Superior temporal gyrus (tissue), 1 donor: ENCODE measurements at regions not wholly inside any gene's neighbourhood (a gene's known extent, or its start where the extent isn't known, plus 50 kb on each side); places are given as distances from the start of the nearest gene placed in this dataset.

Source experiments
- DNase-seq: peaks from one replicate; pipeline ENCODE4 v3.0.0-alpha.2; 2016; ENCODE audit errors: extremely low spot score

DNA sequence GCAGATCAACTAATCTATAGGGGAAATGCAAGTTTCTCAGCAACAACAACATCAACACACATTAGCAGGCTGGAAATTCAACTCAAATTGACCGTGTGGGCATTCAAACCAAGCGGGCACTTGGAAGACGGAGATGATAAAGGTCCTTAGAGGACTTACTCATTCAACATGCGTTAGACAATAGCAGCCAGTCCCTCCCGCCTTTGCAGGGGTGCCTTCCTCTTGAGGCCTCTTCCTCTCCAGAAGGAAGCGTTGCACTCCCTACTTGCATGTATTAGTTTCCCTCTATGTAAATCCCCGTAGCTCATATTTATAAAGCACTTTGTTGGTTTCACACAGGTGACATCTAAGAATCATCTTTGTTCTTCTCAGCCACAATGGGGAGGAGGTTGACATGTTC is 300.8 kb upstream of the STXBP5 start:
- no peak for DNase-seq

DNA sequence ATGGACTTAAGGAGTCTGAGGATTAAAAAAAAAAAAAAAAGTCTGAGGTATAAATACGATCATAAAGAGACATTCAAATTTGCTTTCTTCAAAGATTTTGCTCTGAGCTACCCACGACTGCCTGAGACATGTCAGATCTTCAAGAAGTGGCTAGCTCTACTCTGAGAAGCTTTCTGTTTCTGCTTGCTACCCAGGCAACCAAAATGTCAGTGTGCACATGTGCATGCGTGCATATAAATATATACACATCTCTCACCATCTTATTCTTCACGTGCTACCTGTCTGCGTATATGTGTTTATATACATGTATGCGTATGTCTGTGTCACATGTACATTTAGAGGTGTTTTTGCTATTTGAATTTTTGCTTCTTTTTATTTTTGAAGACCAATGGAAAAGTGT is 299.6 kb upstream of the STXBP5 start:
- DNase-seq: no peak

DNA sequence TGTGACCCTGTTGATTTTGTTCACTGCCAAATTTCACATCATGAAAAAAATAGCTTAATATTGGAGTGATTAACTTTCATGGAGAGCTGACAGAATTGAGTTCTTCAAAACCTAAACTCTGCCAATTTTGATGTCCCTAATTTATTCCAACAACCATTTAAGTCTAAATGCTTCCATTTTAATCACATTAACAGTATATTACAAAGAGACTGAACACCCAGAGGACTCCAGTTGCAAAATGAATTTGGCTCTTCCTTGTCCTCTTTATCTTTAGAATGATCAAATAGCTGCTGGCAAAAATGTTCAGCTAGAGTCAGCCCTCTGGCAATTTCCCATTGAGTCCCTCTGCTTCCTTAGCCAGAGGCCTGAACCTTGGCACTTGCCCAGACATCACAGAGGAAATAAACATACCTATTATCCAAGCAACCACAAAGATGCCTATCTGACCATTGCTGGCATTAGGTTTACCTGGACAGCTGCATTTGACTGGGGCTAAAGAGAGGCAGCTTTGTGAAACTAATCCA is 299.0 kb upstream of the STXBP5 start:
- DNase-seq: peak; percentile 39

DNA sequence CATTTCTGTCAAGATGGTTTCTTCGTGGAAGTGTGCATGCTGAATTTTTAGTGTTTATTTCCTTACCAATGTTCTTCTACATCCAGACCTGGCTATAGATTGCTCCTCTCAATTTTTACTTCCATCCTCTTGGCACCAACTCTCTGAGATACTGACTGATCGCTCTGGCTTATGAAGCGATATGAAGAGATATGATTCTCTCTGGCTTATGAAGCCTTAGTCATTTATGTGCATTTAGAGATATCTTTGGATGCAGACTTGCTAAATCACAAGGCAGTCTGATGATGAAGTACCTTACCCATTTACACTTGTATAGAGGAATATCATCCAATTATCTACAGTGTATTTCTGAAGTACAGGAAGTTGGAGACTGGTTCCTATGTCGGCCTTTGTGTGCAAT is 295.4 kb upstream of the STXBP5 start:
- no peak for DNase-seq

DNA sequence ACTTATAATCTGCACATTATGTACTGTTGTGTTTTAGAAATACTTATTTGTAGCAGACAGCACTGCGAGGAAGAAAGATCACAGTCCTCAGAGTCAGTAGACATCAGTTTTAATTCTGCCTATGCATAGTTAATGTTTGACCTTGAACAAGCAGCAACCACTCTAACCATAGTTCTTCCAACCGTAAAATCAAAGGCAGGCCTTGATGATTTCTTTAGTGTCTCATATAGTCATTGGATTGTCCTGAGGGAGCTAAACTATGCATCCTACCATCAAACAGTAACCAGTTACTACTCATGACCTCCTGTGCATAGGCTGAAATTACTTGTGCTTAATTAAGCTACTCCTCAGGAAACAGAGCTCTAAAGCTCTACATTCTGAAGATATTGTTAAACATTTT is 294.8 kb upstream of the STXBP5 start:
- DNase-seq: no peak

DNA sequence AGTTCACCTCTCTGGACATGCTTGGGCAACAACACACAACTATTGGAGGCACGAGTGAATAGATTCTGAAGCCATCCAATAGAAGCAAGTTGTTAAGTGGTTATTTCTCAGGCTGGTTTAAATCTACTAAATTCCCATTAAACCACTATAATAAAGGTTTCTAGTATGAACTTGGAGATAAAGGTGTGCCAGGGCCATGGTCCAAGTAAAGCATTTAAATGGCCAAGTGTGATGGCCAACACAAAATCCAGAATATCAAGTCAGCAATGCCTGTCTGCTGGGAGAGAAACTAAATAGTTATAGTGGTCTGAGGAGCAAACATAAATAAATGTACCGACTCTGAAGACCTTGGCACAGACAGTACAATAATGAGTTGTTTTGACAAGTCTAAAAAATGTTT is 294.3 kb upstream of the STXBP5 start:
- no peak for DNase-seq

DNA sequence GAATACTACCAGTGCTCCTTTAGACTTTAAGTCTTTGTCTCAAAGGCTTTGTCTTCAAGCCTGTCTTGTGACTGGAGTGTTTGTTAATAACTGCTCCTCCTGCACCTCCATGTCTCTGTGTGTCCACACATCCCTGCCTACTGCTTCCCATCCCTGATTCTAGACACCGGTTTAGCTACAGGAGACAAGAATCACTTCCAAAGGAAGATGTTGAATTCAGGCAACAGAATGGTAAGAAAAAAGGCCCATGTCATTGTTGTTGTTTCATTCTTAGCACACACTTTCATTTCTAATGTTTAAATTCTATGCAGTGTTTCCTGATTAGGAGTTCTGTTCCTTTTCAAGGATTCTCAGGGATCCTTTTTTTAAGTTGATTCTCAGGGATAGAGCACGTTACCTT is 293.6 kb upstream of the STXBP5 start:
- no peak for DNase-seq

DNA sequence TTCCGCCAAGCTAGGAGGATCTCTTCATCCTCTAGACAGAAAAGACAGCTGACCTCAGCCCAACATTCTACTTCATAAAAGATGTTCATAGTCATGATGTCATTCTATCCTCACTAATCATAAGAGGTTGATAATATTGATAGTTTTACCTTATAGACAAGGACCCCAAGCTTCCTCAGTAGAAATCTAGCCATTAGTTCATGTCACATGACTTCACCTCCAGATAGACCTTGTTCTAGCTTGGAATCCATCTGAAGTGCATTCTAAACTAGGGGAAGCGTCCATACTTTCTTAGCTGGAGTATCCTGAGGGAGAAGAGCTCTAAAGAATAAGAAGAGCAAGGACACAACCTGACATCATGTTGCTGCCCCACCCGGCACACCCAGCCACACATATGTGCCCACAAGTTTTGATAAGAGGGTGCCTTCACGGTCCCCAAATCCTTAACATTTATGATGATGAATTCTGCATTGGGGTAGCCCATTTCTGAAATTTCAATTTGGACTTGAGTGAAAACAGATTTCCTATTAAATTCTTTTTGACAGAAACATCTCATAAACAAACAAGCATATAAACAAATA is 292.5 kb upstream of the STXBP5 start:
- DNase-seq: no peak

DNA sequence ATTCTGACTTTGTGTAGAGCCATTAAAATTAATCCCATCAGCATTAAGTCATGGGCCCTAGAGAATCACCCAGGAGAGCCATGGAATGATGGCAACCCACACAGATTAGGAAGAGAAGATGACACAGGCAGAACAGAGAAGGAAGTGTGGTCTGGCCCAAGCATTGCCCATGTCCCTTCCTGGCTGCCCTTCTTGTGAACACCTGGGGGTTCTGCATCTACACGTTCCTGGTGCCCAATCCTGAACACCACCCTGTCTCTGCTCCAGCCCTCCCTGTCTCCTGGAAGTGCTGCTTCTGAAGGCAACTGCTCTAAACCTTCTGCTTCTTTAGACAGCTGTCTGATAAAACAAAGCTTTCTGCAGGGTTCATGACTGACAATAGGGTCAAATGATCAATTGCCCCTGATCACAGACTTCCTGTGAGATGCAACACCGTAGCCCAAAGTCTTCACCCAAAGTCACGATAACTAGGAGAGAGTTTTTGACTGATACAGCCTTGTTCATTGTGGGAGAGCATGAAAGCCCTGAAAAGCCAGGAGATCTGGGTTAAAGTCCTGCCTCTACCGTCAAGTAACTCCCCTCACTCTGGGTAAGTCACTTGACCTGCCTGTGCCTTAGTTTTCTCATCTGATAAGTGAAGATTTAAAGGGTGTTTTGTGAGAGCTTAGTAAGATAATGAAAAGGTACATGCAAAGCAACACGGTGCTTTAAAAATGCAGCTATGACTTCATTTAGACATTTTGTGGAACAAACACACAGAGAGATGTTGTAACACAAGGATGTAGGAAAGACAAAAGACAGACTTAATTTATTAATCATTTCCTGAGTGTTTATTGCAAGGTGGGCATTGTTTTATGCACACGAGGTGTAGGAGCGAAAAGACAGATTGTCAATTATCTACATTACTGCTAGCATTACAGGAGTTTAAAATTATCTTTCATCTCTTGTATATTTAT is 291.2 kb upstream of the STXBP5 start:
- DNase-seq: peak; percentile 28

DNA sequence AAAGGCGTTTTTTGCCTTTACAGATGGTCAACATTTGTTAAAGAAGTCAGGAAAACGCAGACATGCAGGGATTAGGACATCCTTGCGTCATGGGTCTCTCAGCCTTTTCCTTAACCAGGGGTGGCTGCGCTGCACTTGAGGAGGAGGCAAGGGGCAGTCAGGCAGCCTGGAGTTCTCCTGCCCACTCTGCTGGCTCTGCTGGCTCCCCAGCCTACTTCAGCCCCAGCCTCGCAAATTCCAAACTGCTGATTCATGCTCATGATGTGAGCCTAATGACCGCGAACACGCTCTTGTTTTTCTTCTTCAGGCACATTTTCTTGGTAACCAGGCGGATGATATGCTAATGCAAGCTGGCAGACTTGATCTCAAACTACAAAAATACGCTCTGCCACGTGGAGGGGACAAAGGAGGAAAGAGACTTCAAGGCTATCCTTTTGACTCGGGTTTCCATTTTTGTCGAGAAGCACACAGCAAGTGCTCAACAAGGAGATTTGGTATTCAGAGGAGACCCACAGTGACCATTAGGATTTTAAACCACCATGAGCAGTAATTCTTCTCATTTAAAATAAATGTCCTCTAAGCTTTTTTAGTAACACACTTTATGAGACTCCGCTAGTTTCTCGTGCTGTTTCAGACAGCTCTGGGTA is 290.3 kb upstream of the STXBP5 start:
- DNase-seq: peak; percentile 56

DNA sequence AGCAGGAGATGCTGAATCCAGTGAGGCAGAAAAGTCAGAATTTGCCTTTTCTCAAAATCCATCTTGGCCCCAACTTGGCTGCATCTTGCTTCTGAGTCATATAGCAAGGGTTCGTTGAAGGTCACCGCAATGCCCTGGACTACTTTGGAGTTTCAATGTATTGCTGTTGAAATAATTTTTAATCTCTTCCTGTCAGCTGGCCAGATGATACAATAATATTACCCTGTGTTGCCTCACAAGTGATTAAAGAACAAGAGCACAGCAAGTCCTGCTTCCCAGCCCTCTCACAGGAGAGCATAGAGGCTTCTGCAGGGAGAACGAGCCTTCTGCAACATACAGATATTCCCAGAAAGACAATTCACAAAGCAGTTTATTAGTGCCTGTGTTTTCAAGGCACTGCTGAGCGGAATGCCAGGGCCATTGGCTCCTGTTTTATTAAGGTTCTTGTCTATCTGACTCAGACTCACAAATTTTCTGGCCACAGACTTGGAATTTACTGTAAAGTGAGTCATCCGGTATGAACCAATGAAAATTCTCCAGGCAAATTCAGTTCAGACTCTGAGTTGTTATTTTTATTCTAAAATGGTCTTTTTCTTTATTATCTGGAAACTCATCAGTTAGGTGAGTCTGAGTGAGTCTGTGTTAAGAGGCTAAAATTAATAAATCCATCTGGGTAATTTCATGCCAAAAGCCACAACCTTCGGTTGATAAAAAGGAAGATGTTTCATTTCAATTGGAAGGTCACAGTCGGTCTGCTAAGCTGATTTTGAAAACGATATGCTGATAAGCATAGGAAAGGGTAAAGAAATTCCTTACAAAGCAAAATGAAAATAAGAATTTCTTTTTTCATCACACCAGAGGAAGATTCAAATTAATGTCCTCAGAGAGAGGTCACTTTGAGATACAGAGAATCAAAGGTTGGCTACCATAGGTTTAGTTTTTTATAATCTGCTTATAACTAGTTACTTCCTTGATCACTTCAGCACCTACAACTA is 289.4 kb upstream of the STXBP5 start:
- peak; percentile 45 for DNase-seq

DNA sequence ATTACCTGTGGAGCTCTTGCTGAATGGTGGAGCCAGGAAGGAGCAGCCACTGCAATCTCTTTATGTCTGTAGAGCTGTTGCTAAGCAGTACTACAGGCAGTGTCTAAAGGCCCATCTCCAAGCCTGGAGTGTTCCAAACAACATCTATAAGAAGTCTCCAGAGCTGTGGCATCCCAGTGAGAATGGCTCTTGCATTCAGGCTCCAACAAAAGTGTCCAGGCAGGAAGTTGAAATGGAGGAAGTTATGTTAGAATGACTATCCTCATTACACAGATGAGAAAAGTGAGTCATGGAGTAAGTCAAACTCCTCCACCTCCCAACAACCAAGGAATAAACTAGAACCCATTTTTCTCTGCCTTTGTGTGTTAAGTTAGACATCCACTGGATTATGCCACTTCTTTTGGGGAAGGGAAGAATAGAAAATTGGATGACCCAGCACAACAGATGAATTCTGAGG is 288.5 kb upstream of the STXBP5 start:
- DNase-seq: no peak

DNA sequence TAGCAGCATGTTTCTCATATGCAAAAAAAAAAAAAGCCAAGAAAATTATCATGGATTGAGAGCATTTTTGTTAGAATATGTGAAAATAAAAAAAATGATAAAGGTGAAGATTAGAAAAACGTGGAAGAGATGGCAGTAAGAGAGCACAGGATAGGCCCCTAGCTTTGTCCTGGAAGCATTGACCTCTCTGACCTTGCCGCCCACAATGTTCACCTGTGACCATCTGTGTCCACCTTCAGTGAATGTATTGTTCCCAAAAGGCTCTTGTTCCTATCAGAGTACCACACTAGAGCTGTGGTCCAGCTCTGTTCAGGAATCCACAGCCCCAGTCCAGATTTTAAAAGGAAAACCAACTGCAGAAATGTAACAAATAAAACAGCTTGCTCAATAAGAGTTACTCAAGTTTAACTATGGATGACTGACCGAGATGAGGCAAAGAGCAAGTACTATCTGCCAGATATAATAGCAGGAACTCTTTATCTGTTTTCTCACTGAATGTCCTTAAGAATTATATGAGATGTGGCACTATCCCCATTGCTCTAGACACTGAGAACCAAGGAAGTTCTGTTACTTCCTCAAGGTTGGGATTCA is 287.7 kb upstream of the STXBP5 start:
- DNase-seq: no peak

DNA sequence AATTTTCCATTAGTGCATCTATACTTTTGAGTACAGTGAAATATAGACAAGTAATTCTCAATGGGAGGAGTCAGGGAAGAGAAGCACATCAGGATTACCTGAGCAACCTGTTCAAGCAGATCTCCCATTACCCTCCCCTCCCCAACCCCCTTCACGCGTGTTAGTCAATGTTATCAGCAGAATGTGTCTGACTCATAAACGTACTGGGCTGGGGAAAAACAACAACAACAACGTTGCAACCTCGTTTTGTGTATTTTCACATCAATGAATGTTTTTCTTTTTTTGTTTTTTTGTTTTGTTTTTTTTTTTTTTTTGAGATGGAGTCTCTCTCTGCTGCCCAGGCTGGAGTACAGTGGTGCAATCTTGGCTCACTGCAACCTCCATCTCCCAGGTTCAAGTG is 287.0 kb upstream of the STXBP5 start:
- no peak for DNase-seq

DNA sequence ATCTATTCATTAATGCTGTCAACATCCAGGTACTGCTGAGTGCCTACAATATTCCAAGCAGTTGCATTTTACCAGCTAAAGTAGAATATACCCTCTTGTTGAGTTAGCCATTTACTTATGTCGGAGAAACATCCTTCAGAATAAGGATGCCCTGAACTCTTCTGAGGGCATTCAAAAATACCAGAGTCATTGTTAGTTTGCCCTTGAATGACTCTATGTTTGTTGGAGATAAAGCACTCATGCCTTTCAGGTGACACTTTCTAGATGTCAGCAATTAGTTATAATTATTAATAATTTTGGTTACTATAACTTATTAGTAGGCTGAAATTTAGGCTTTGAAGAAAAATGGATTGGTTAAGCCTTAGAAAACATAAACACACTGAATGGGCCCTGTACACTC is 286.2 kb upstream of the STXBP5 start:
- no peak for DNase-seq

DNA sequence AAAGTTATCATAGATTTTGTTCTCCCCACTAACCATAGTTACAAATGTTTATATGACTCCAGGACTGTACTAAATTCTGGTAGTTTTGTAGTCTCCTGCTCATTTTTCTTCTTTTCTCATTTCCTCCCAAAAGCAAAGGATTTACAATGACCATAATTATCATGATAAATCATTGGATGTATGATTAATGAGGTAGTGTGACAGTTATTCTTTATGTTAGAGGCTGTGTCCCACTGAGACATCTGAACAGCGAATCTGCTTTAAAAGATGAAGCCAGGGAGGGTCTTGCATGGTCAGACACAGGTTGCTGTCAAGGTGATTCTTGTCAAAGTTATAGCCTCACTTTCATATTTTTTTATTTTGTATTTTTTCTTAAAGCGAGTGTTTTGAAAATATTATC is 285.2 kb upstream of the STXBP5 start:
- no peak for DNase-seq

DNA sequence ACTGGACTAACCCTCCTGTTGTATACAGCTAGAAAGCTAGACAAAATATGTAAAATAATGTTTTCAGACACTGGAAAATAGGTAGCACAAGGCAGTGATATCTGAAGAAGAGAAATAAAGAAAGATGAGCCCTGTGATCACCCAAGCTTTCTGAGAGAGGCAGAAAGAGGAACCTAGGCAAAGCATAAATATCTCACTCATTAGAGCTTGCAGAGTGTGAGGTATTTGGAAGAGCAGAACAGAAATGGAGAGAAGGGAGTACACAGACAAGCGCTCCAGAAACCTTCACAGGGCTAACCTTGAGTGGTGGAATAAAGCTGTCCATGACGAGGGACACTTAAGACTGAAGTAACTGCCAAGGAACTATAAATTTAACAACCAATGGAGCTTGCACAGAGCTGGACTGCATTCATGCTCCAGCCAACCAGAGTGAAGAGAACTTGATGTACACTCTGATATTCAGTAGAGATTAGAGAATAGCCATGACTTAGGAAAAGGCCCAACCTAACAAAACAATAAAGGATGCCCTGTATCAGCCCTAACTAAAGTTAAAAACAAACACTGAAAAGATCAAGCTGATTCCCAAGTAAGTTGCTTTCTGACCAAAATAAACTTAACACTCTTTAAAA is 280.9 kb upstream of the STXBP5 start:
- DNase-seq: no peak

DNA sequence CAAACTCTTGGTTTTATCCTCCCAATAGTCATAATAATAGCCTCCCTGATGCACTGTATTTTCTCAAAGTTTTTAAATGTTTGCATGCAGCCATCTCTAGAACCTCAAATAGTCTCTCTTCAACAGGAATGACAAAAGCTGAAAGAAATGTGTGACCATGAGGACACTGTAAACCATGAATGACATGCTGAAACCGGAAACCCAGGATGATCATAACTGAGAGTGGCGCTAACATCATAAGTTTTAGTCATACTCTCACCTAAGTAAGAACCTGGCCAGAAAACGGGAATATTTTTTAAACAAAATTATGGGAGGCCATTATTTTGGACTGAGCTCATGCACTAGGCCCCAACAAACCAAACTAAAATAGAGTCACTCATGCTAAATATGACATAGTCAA is 278.4 kb upstream of the STXBP5 start:
- DNase-seq: no peak

DNA sequence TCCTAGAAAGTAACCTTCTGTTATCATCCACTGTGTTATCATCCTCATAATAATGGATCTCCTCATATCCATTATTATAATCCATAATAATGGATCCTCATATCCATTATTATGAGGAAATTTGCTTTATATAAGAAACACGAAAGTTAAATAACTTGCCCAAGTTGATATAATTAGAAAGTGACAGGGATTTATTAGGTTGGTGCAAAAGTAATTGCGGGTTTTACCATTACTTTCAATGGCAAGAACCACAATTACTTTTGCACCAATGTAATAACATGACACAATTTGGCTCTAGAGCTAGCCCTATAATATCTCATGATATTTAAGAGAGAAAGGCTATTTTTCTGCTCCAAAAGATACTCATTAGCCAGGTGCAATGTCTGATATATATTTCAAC is 275.7 kb upstream of the STXBP5 start:
- DNase-seq: no peak

DNA sequence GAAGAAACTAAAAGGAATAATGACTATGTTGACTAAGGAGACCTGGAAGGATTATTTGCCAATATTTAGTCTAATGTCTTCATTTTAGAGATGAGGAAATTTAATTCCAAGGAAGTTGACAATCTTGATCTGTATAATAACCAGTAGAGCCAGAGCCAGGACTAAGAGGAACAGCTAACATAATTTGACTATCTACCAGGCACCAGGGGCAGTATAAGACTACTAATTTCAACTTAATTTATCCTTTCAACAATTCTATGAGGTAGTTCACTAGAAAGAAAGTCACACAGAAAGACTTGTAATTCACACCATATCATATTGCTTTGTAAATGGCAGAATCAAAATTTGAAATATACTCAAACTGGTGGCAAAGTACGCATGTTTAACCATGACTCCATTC is 273.0 kb upstream of the STXBP5 start:
- no peak for DNase-seq

DNA sequence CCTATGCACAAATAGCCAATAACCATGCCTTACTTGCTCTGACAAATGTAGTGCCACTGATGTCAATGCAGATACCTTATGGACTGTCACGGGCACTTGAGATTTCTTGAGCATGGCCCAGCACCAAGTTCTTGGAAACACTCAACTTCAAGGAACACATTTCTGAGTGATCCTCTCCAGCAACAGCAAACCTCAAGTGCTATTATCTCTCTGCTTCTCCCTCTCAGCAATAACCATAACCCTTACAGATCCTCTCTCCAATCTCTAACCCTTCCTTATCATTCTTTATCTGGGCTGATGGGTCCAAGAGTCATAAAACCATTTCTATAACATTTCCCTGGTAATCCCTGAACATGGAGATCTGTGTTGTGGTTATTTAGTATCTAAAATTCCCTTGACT is 266.9 kb upstream of the STXBP5 start:
- no peak for DNase-seq
